ENCODE measurements at regions not wholly inside any gene's neighbourhood (a gene's known extent, or its start where the extent isn't known, plus 50 kb on each side); places are given as distances from the start of the nearest gene placed in this dataset.

GRCh38 chr4:144353292-144353691 lies 212.8 kb upstream of the GYPA start:
- Histone ChIP-seq H3K27me3 (ENCODE audit: insufficient read depth, low read depth) (no peaks in the 10 kb centered on the region), H3K9me2 (ENCODE audit: insufficient read depth) (no peaks in the 10 kb centered on the region), H4K20me1 (ENCODE audit: insufficient read depth) (no peaks in the 10 kb centered on the region), H3K79me2 (ENCODE audit: low read depth) (no peaks in the 10 kb centered on the region), H3K27ac (no peak overlapping the region), H3K4me2 (no peak overlapping the region), H3K4me3 (no peak overlapping the region), H3F3A (ENCODE audit: insufficient read depth, low read depth) (no peaks in the 10 kb centered on the region), H3K36me3 (ENCODE audit: low read depth) (no peaks in the 10 kb centered on the region), H2AFZ (no peak overlapping the region), H3K9me3 (ENCODE audit: insufficient read depth, low read depth) (no peaks in the 10 kb centered on the region; the same call in 1 of the 2 replicates), H3K4me1 (replicated peaks; ENCODE audit: insufficient read depth) (no peaks in the 10 kb centered on the region)
- BruUV-seq (replicated peaks): no TSS peak
- intact Hi-C loops (cut with micrococcal nuclease; ENCODE audit: unreplicated experiment): loop anchor here (10.0 kb wide), 1 partner anchor 712 kb away; no protein-coding TSS in a partner anchor
- TF ChIP-seq EZH2 (IDR thresholded peaks at IDR 0.05; ENCODE audit: low read depth): no peak
- TF ChIP-seq, protein P1, sequence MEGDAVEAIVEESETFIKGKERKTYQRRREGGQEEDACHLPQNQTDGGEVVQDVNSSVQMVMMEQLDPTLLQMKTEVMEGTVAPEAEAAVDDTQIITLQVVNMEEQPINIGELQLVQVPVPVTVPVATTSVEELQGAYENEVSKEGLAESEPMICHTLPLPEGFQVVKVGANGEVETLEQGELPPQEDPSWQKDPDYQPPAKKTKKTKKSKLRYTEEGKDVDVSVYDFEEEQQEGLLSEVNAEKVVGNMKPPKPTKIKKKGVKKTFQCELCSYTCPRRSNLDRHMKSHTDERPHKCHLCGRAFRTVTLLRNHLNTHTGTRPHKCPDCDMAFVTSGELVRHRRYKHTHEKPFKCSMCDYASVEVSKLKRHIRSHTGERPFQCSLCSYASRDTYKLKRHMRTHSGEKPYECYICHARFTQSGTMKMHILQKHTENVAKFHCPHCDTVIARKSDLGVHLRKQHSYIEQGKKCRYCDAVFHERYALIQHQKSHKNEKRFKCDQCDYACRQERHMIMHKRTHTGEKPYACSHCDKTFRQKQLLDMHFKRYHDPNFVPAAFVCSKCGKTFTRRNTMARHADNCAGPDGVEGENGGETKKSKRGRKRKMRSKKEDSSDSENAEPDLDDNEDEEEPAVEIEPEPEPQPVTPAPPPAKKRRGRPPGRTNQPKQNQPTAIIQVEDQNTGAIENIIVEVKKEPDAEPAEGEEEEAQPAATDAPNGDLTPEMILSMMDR (conservative IDR thresholded peaks at IDR 0.05): no peak
- DNase-seq: no peak
- ChIA-PET CTCF (no interaction called here), POLR2A (ENCODE audit: unreplicated experiment) (no interaction called here)

DNA sequence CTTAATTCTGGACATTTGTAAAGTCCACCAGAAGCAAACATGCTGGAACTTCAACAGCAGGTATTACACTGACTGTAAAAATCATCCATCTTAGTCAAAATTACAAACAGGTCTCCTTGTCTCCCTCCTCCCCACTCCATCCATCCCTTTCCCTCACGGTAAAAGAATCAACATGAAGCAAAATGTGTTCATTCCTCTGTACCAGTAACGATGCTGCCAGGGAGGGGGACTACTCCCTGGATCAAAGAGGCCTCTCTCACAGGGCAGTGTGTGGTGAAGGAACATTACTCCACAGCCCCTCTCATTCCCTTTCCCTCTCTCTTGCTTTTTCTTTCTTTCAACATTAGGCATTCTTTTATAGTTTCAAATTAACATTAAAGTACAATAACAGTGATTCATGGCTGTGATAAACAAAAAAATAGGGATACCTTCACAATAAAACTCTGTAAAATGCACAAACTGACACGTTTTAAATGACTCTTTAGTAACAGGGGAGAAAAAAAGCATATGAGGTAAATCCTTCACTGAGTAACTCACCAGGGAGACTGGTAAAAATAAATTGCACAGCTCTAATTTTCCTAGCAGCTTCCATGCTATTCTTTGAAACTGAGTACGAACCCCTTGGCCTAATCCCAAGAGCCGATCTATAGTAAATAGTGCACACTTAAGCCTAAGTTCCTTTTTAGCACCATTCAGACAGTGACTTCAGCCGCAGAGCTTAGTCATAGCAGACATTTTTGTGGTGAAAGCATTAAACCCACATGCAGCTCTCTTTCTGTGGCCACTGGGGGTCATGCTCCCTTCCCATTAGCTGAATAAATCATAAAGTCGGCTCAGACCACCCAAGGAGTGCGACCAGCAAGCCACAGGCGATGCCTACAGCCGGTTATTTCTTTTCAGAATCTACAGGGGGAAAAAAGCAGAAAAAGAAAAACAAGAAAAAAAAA lies 215.6 kb upstream of the GYPA start:
- Histone ChIP-seq H3K9me3 (ENCODE audit: insufficient read depth, low read depth) (no peaks in the 10 kb centered on the region; the same call in 1 of the 2 replicates), H3K36me3 (ENCODE audit: low read depth) (no peaks in the 10 kb centered on the region), H3F3A (ENCODE audit: insufficient read depth, low read depth) (no peaks in the 10 kb centered on the region), H3K9me2 (ENCODE audit: insufficient read depth) (no peaks in the 10 kb centered on the region), H4K20me1 (ENCODE audit: insufficient read depth) (no peaks in the 10 kb centered on the region), H3K4me3 (no peak overlapping the region), H2AFZ (no peak overlapping the region), H3K4me1 (replicated peaks; ENCODE audit: insufficient read depth) (no peaks in the 10 kb centered on the region), H3K79me2 (ENCODE audit: low read depth) (no peaks in the 10 kb centered on the region), H3K4me2 (0 out of 2 replicates have a peak overlapping the region, but pooled peaks have one; percentile 23), H3K27me3 (ENCODE audit: insufficient read depth, low read depth) (no peaks in the 10 kb centered on the region), H3K27ac (no peak overlapping the region)
- CTCF ChIA-PET: interaction anchor here (0.9 kb wide), 1 partner anchor 48 kb away, joined by 3 read pairs; no protein-coding TSS in a partner anchor
- intact Hi-C loops (cut with micrococcal nuclease; ENCODE audit: unreplicated experiment): loop anchor here (2.0 to 10.0 kb wide), 2 partner anchors 61 to 709 kb away; no protein-coding TSS in a partner anchor
- POLR2A ChIA-PET (ENCODE audit: unreplicated experiment): interaction anchor here (0.5 kb wide), 1 partner anchor 454 kb away, joined by 3 read pairs; no protein-coding TSS in a partner anchor
- TF ChIP-seq, protein P1 (conservative IDR thresholded peaks at IDR 0.05): no peak
- TF ChIP-seq EZH2 (IDR thresholded peaks at IDR 0.05; ENCODE audit: low read depth): no peak
- BruUV-seq (replicated peaks): no TSS peak
- peak; percentile 50 to 58 for DNase-seq

- POLR2A ChIA-PET (ENCODE audit: unreplicated experiment): no interaction called here
- CTCF ChIA-PET: interaction anchor here (0.9 kb wide), 1 partner anchor 47 kb away, joined by 3 read pairs; no protein-coding TSS in a partner anchor
- H3K27me3 ChIP-seq (ENCODE audit: insufficient read depth, low read depth): no peaks in the 10 kb centered on the region
These were observed 216.4 kb upstream of the GYPA start for GRCh38 chr4:144356941-144357381.

More at GRCh38 chr4:144356941-144357381, 216.4 kb upstream of the GYPA start:
- Histone ChIP-seq H3K4me1 (replicated peaks; ENCODE audit: insufficient read depth) (no peaks in the 10 kb centered on the region), H3K9me2 (ENCODE audit: insufficient read depth) (no peaks in the 10 kb centered on the region), H3F3A (ENCODE audit: insufficient read depth, low read depth) (no peaks in the 10 kb centered on the region), H3K9me3 (ENCODE audit: insufficient read depth, low read depth) (no peaks in the 10 kb centered on the region), H3K36me3 (ENCODE audit: low read depth) (no peaks in the 10 kb centered on the region), H3K4me3 (no peak overlapping the region), H3K27ac (no peak overlapping the region), H3K4me2 (no peak overlapping the region), H2AFZ (no peak overlapping the region), H3K79me2 (ENCODE audit: low read depth) (no peaks in the 10 kb centered on the region), H4K20me1 (ENCODE audit: insufficient read depth) (no peaks in the 10 kb centered on the region)
- TF ChIP-seq, protein P1 (conservative IDR thresholded peaks at IDR 0.05): no peak
- TF ChIP-seq EZH2 (IDR thresholded peaks at IDR 0.05; ENCODE audit: low read depth): no peak
- DNase-seq: no peak
- BruUV-seq (replicated peaks): no TSS peak
- intact Hi-C loops (cut with micrococcal nuclease; ENCODE audit: unreplicated experiment): loop anchor here (2.0 to 10.0 kb wide), 2 partner anchors 62 to 708 kb away; no protein-coding TSS in a partner anchor
